Testis (tissue), 2 donors: ENCODE measurements at regions not wholly inside any gene's neighbourhood (a gene's known extent, or its start where the extent isn't known, plus 50 kb on each side); places are given as distances from the start of the nearest gene placed in this dataset.

Experiments used
- DNase-seq: peaks from one replicate; pipeline ENCODE4 v3.0.0-alpha.2; 2019
- H3K27ac ChIP-seq, 2 donors: fragments of 200-600 bp; sonication (generic); one replicate each; pipeline ENCODE4 v1.5.1; 2019
- H3K27me3 ChIP-seq: fragments of 200-600 bp; sonication (generic); one replicate; pipeline ENCODE4 v1.5.1; 2019
- H3K36me3 ChIP-seq: fragments of 200-600 bp; sonication (generic); one replicate; pipeline ENCODE4 v1.5.1; 2017; ENCODE audit warnings: low read depth; ENCODE audit errors: missing control alignments
- H3K4me1 ChIP-seq: fragments of 200-600 bp; sonication (generic); one replicate; pipeline ENCODE4 v1.5.1; 2019
- H3K4me3 ChIP-seq, 2 donors: fragments of 200-600 bp; sonication (generic); one replicate each; pipeline ENCODE4 v1.5.1; 2017 to 2019
- H3K9me3 ChIP-seq: fragments of 200-600 bp; sonication (generic); one replicate; pipeline ENCODE4 v1.5.1; 2017
- POLR2A ChIP-seq: fragments of 450-650 bp; IDR thresholded peaks from one replicate; pipeline ENCODE4 v1.6.1; 2017; ENCODE audit warnings: antibody characterized with exemption, mild to moderate bottlenecking, moderate library complexity
- WGBS, 2 donors: methylation state at CpG; one replicate each; pipeline ENCODE4 v1.1.5; 2018; 5-methylcytosine and 5-hydroxymethylcytosine counted together
- intact Hi-C: fragments of 100-400 bp; cut with DNase I; formaldehyde crosslinking; loops from one replicate; pipeline ENCODE4 v1.15.1; 2023; ENCODE audit warnings: low total_unique reads
- TF ChIP-seq, protein P1 (sequence below), 3 experiments: fragments of 450-650 bp in 2 of 3; fragments of 200-600 bp in 1 of 3; sonication (generic) in 1 of 3; IDR thresholded peaks; one replicate each; pipeline ENCODE4 v1.5.1; 2016 to 2019; ENCODE audit warnings: antibody characterized with exemption in 3 of 3, mild to moderate bottlenecking in 2 of 3, moderate library complexity in 1 of 3

DNA sequence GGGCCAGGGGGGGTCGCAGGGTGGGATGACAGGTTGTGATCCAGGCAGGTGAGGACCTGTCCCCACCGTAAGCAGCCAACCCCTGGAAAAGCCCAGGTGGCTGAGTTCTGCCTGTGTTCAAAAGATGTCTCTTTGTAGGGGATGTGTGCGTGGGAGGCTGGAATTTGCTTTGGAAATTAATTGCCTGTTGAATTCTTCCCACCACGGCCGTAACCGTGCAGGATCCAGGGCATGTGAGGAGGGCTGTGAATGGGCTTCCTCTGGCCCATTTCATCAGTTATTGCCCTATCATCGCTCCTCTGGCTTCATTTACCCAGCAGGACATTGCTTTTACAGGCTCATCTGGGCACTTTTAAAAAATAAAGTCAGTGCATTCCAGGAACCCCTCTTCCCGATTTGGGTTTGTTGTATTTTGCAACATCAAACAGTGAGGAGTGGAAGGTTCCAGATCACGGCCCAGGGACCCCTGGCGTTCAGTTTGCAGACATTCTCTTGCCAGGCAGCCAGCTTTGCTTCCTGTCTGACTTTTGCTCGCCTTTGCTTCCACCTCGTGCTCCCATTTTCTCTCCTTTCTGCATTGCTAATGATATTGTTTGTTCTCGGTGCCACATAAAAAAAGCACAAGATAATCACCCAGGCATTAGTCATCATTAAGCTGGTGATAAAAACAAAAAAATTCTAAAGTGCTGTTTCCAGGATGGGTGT, 1306.6 kb downstream of the BRD1 start:
- DNase-seq = no peak
- H3K9me3 ChIP-seq = no peaks in the 10 kb centered on the region
- H3K4me3 ChIP-seq = no peak overlapping the region
- intact Hi-C loops = no loop called here
- H3K36me3 ChIP-seq = no peaks in the 10 kb centered on the region
- H3K4me1 ChIP-seq = no peaks in the 10 kb centered on the region
- TF ChIP-seq POLR2A = no peak
- TF ChIP-seq, protein P1, sequence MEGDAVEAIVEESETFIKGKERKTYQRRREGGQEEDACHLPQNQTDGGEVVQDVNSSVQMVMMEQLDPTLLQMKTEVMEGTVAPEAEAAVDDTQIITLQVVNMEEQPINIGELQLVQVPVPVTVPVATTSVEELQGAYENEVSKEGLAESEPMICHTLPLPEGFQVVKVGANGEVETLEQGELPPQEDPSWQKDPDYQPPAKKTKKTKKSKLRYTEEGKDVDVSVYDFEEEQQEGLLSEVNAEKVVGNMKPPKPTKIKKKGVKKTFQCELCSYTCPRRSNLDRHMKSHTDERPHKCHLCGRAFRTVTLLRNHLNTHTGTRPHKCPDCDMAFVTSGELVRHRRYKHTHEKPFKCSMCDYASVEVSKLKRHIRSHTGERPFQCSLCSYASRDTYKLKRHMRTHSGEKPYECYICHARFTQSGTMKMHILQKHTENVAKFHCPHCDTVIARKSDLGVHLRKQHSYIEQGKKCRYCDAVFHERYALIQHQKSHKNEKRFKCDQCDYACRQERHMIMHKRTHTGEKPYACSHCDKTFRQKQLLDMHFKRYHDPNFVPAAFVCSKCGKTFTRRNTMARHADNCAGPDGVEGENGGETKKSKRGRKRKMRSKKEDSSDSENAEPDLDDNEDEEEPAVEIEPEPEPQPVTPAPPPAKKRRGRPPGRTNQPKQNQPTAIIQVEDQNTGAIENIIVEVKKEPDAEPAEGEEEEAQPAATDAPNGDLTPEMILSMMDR (IDR thresholded peaks at IDR 0.05) = no peak
- H3K27ac ChIP-seq = no peak overlapping the region
- WGBS, 2 donors = 72 to 75% methylated on average over 12 to 13 of the region's 13 CpGs
- no peaks in the 10 kb centered on the region for H3K27me3 ChIP-seq

DNA sequence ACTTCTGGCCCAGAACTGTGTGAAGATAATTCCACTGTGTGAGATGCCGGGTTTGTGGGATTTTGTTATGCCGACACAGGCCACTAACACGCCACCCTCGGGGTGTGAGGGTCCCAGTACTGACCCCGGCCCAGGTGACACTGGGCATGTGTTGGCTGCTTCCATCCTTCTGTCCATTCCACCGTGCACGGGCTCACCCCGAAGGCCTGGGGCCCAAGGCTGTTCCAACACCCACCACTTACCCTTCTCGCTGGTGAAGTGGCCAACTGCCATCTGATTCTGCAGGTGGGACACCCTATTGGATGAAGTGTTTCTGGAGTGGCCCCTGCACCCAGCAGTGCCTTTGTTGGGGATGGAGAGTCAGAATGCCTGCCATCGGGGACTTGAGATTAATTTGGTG, 1307.5 kb downstream of the BRD1 start:
- Histone ChIP-seq H3K36me3 (no peaks in the 10 kb centered on the region), H3K9me3 (no peaks in the 10 kb centered on the region), H3K27me3 (no peaks in the 10 kb centered on the region), H3K4me1 (no peaks in the 10 kb centered on the region), H3K27ac (no peak overlapping the region), H3K4me3 (no peak overlapping the region)
- DNase-seq = no peak
- no peak for TF ChIP-seq POLR2A
- TF ChIP-seq, protein P1 (IDR thresholded peaks at IDR 0.05) = no peak
- intact Hi-C loops = no loop called here
- 88 to 91% methylated on average over 5 to 10 of the region's 10 CpGs for WGBS, 2 donors

DNA sequence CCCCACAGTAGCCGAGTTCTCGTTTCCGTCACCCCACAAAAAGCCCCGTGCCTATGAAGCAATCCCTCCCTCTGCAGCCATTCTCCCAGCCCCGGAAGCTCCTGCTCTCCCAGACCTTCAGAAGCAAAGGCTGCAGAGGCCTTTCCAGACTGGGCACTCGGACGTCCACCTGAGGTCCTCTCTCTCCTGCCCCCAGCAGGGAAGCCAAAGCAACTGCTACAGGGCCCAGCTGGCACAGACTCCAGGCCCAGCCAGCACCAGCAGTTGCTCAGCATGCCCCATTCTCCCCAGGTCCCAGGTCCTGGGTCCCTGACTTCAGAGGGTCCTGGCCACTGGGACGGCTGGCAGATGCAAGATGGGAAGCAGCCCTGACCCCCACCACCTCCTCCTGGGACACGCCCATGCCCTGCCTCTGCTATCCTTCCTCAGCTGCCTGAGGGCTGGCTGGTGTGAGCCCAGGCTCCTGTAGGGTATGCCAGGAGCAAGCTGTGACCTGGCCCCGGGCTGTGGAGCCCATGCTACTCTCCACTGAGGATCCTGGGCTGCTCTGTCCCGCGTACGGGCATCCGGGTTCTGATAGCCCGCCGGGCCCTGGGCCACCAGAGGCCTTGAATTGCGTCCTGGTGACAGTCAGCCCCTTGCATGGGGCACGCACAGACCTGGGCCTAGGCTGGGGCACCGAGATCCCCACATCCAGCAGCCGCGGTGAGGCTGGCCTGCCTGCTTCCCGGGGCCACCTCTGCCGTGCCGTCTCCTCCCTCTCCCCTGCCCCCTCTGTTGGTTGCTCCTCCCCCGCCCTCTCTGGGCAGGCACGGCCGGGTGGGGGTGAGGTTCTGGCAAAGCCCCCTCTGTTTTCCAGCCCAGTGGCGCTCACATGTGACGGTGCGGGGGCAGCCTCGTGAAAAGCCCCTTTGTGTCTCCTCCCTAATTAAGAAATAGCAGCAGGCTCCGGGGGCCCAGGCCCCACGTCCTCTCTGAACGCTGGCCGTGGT, 1310.3 kb downstream of the BRD1 start:
- H3K4me3 ChIP-seq = no peak overlapping the region
- H3K27ac ChIP-seq = no peak overlapping the region
- 75 to 84% methylated on average over 12 to 35 of the region's 35 CpGs for WGBS, 2 donors
- intact Hi-C loops = no loop called here
- H3K27me3 ChIP-seq = no peaks in the 10 kb centered on the region
- H3K9me3 ChIP-seq = no peaks in the 10 kb centered on the region
- no peaks in the 10 kb centered on the region for H3K36me3 ChIP-seq
- no peak for TF ChIP-seq POLR2A
- TF ChIP-seq, protein P1 (IDR thresholded peaks at IDR 0.05) = no peak
- H3K4me1 ChIP-seq = peaks cover 7% of the 10 kb centered on the region
- DNase-seq = peak; percentile 26

DNA sequence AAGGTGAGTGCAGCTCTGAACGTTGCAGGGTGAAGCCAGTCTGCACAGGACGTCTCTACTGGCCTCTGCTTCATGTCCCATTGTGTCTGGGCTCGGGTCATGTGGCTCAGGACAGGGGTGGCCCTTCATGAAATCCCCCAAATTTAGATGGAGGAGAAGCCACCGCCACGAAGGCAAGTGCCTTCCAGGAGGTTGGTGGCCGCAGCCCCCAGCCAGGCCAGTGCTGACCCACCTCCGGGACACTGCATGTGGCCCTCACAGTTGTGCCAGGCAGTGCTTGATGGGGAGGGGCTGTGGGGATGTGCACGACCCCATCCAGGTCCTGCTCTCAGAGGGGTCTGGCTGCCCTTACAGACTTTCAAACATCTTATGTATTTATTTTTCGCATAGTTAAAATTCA, 1311.1 kb downstream of the BRD1 start:
- DNase-seq = no peak
- no peak overlapping the region for H3K27ac ChIP-seq
- intact Hi-C loops = no loop called here
- TF ChIP-seq POLR2A = no peak
- TF ChIP-seq, protein P1 (IDR thresholded peaks at IDR 0.05) = no peak
- no peaks in the 10 kb centered on the region for H3K27me3 ChIP-seq
- no peaks in the 10 kb centered on the region for H3K36me3 ChIP-seq
- H3K4me1 ChIP-seq = peaks cover 7% of the 10 kb centered on the region
- no peaks in the 10 kb centered on the region for H3K9me3 ChIP-seq
- H3K4me3 ChIP-seq = no peak overlapping the region
- 89 to 94% methylated on average over 8 to 9 of the region's 9 CpGs for WGBS, 2 donors
